Astrocyte (in vitro differentiated cells and primary cell): ENCODE measurements at regions not wholly inside any gene's neighbourhood (a gene's known extent, or its start where the extent isn't known, plus 50 kb on each side); places are given as distances from the start of the nearest gene placed in this dataset.

Source experiments
- EZH2 ChIP-seq: IDR thresholded peaks from 2 replicates; pipeline ENCODE4 v1.6.1; 2012; ENCODE audit warnings: mild to moderate bottlenecking, low read length, inconsistent platforms; ENCODE audit not compliant: insufficient read depth
- TF ChIP-seq, protein P1 (sequence below): IDR thresholded peaks from 2 replicates; pipeline ENCODE4 v1.5.1; 2011; ENCODE audit warnings: low read depth, mild to moderate bottlenecking, inconsistent platforms, low read length, moderate library complexity; ENCODE audit not compliant: insufficient read depth

DNA sequence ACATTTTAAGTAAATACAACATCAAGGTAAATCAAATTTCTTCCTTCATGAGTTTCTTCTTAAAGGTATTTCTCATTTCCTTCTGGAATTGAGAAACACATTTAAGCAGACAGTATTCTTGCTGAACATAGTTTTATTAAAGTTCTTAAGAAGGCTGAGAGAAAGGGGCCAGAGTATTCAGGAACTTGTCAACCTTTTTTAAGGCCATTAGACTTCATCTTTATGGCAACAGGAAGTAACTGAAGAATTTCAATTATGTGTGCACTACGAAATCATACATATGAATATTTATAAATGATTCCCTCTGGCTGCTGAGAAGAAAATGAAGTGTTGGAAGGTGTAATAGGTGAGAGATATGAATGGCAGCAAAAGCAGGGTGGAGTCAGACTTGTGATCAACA is 829.4 kb upstream of the DPPA4 start:
- TF ChIP-seq, protein P1, sequence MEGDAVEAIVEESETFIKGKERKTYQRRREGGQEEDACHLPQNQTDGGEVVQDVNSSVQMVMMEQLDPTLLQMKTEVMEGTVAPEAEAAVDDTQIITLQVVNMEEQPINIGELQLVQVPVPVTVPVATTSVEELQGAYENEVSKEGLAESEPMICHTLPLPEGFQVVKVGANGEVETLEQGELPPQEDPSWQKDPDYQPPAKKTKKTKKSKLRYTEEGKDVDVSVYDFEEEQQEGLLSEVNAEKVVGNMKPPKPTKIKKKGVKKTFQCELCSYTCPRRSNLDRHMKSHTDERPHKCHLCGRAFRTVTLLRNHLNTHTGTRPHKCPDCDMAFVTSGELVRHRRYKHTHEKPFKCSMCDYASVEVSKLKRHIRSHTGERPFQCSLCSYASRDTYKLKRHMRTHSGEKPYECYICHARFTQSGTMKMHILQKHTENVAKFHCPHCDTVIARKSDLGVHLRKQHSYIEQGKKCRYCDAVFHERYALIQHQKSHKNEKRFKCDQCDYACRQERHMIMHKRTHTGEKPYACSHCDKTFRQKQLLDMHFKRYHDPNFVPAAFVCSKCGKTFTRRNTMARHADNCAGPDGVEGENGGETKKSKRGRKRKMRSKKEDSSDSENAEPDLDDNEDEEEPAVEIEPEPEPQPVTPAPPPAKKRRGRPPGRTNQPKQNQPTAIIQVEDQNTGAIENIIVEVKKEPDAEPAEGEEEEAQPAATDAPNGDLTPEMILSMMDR: no peak
- TF ChIP-seq EZH2: no peak
